Stimulated activated naive CD8-positive, alpha-beta T cell treated with anti-CD3 and anti-CD28 coated beads, Interleukin-15, amount 100 ng/mL, for 72 hours (primary cell): ENCODE measurements at regions not wholly inside any gene's neighbourhood (a gene's known extent, or its start where the extent isn't known, plus 50 kb on each side); places are given as distances from the start of the nearest gene placed in this dataset.

ENCODE experiments used
- ATAC-seq: fragments of 150-1000 bp; cut with Tn5 transposase; 2 replicates; pipeline ENCODE4 v1.10.0; 2021; ENCODE audit warnings: mild to moderate bottlenecking, moderate library complexity
- DNase-seq, 2 donors: peaks; one replicate each; pipeline ENCODE4 v3.0.0; 2021 to 2022
- H3K27ac Mint-ChIP-seq, 2 donors: one replicate each; pipeline ENCODE4 v1.8.0; 2022; ENCODE audit warnings: mild to moderate bottlenecking in 2 of 2, mixed read lengths in 2 of 2, moderate library complexity in 2 of 2
- H3K27me3 Mint-ChIP-seq: one replicate; pipeline ENCODE4 v1.8.0; 2022; ENCODE audit warnings: mixed read lengths
- H3K4me1 Mint-ChIP-seq: one replicate; pipeline ENCODE4 v1.8.0; 2022; ENCODE audit warnings: mild to moderate bottlenecking, mixed read lengths
- H3K4me3 Mint-ChIP-seq, 2 donors: one replicate each; pipeline ENCODE4 v1.8.0; 2022; ENCODE audit warnings: mild to moderate bottlenecking in 2 of 2, mixed read lengths in 2 of 2, moderate library complexity in 1 of 2
- H3K9me3 Mint-ChIP-seq, 2 donors: one replicate each; pipeline ENCODE4 v1.8.0; 2022; ENCODE audit warnings: mixed read lengths in 2 of 2

- H3K27ac Mint-ChIP-seq: no peak overlapping the region
- ATAC-seq: no peak
Measured at GRCh38 chr2:64362562-64363026, 91.4 kb upstream of the LGALSL start.

GRCh38 chr2:64363140-64363539 lies 90.8 kb upstream of the LGALSL start:
- peaks cover 0 to 7% of the 10 kb centered on the region in 2 donors for H3K9me3 Mint-ChIP-seq
- ATAC-seq: no peak
- no peak overlapping the region for H3K27ac Mint-ChIP-seq
- no peak overlapping the region for H3K4me3 Mint-ChIP-seq
- peaks cover 14% of the 10 kb centered on the region for H3K4me1 Mint-ChIP-seq
- no peak for DNase-seq
- H3K27me3 Mint-ChIP-seq: peaks cover 19% of the 10 kb centered on the region

More at GRCh38 chr2:64362562-64363026, 91.4 kb upstream of the LGALSL start:
- Mint-ChIP-seq H3K4me1 (peaks cover 14% of the 10 kb centered on the region), H3K9me3 (peaks cover 0 to 7% of the 10 kb centered on the region in 2 donors), H3K27me3 (peaks cover 23% of the 10 kb centered on the region), H3K4me3 (no peak overlapping the region)
- no peak for DNase-seq

DNA sequence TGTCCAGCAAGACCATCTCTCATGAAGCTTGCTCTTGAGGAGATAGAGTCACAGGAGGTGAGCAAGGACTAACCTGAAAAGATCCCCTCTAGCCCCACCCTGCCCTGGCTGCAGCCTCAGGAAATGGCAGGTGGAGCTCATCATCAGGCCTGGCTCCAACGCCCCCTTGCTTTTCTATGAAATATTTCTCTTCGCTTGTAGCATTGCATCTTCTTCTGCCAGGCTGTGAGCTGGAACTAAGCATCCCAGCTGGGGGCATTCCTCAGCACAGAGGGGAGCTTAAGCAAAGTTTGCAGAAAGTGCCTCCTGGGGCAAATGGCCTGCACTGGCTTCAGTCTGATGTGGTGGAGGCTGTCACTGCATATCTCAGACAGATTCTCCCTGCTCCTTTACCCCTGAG lies 90.1 kb upstream of the LGALSL start:
- H3K27ac Mint-ChIP-seq: no peak overlapping the region
- DNase-seq: no peak
- H3K4me1 Mint-ChIP-seq: peaks cover 14% of the 10 kb centered on the region
- ATAC-seq: no peak
- peaks cover 19% of the 10 kb centered on the region for H3K27me3 Mint-ChIP-seq
- no peak overlapping the region for H3K4me3 Mint-ChIP-seq
- peaks cover 0 to 7% of the 10 kb centered on the region in 2 donors for H3K9me3 Mint-ChIP-seq

- Mint-ChIP-seq H3K4me3 (no peak overlapping the region), H3K27ac (no peak overlapping the region), H3K27me3 (no peaks in the 10 kb centered on the region), H3K4me1 (peaks cover 6% of the 10 kb centered on the region), H3K9me3 (peaks cover 0 to 7% of the 10 kb centered on the region in 2 donors)
- DNase-seq (no peak), ATAC-seq (no peak)
Measured at GRCh38 chr2:64367444-64368232, 86.3 kb upstream of the LGALSL start.

- no peaks in the 10 kb centered on the region for H3K27me3 Mint-ChIP-seq
- ATAC-seq (no peak), DNase-seq (no peak)
- peaks cover 0 to 7% of the 10 kb centered on the region in 2 donors for H3K9me3 Mint-ChIP-seq
- H3K4me1 Mint-ChIP-seq: peaks cover 6% of the 10 kb centered on the region
- H3K27ac Mint-ChIP-seq: no peak overlapping the region
- H3K4me3 Mint-ChIP-seq: no peak overlapping the region
Measured at GRCh38 chr2:64369706-64370105, 84.3 kb upstream of the LGALSL start.

- no peaks in the 10 kb centered on the region for H3K27me3 Mint-ChIP-seq
- no peak overlapping the region for H3K27ac Mint-ChIP-seq
- peaks cover 4% of the 10 kb centered on the region for H3K4me1 Mint-ChIP-seq
- DNase-seq (no peak), ATAC-seq (no peak)
- no peak overlapping the region for H3K4me3 Mint-ChIP-seq
- H3K9me3 Mint-ChIP-seq: no peaks in the 10 kb centered on the region
Measured at GRCh38 chr2:64371727-64372126, 82.2 kb upstream of the LGALSL start.

DNA sequence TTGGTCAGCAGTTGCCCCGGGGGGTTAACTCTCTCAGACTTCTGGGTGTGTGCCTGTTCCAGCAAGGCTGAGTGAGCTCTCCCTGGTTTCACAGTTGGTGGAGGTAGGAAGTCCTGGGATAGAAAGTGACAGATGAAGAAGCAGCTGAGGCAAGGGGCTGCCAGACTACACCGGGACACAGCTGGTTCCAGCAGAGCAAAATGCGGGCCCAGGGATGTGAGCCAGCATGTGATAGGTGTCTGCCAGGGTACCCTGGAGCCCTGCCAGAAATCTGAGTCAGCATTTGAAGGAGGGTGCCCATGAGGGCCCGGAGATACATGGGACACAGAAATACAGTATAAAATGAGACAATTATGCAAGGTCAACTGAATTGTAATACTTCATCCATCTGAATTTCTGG lies 79.3 kb upstream of the LGALSL start:
- peaks cover 6% of the 10 kb centered on the region for H3K27me3 Mint-ChIP-seq
- no peak overlapping the region for H3K4me3 Mint-ChIP-seq
- no peaks in the 10 kb centered on the region for H3K9me3 Mint-ChIP-seq
- DNase-seq (no peak), ATAC-seq (no peak)
- H3K27ac Mint-ChIP-seq: no peak overlapping the region
- H3K4me1 Mint-ChIP-seq: no peaks in the 10 kb centered on the region

DNA sequence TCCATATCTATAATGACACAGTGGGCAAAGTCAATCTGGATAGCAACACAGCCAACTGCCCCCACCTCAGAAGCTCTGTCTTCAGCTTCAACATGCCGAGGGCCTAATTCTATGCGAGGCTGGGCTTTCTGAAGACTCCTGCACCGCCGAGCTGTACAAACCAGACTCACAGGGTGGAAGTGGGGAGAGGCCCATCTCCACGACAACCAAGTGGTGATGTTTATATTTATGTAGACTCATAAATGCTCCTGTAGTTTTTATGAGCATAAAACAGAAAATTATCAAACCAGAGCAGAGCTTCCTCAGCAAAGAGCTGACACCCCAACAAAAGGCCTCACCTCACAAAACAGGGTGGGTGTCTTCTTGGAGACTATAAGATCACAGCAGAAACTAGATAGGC lies 77.0 kb upstream of the LGALSL start:
- Mint-ChIP-seq H3K27me3 (peaks cover 15% of the 10 kb centered on the region), H3K9me3 (no peaks in the 10 kb centered on the region), H3K4me3 (no peak overlapping the region), H3K4me1 (no peaks in the 10 kb centered on the region), H3K27ac (no peak overlapping the region)
- no peak for DNase-seq
- ATAC-seq: no peak

DNA sequence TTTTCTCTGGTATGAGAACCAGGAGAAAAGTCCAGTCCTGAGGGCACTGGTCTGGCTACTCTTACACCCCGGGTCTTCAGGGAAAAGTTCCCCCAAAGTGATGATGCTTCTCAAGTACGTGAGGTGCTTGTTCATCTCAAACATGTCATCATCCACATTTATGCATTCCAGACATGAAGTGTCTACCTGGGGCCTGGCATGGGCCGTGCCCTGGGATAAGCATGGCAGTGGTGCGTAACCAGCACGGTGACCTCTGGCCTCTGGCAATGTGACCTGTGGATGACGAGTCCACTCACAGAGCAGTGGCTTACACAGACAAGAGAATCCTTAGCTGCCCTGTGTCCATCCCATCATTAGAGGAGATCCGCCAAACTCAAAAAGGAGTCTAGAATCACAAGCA lies 74.8 kb upstream of the LGALSL start:
- no peak for DNase-seq
- no peak overlapping the region for H3K27ac Mint-ChIP-seq
- H3K4me3 Mint-ChIP-seq: no peak overlapping the region
- H3K4me1 Mint-ChIP-seq: no peaks in the 10 kb centered on the region
- no peak for ATAC-seq
- H3K27me3 Mint-ChIP-seq: peaks cover 15% of the 10 kb centered on the region
- H3K9me3 Mint-ChIP-seq: no peaks in the 10 kb centered on the region

- Mint-ChIP-seq H3K9me3 (no peaks in the 10 kb centered on the region), H3K27me3 (peaks cover 15% of the 10 kb centered on the region)
- no peak for ATAC-seq
Measured at GRCh38 chr2:64380853-64381527, 73.0 kb upstream of the LGALSL start.

GRCh38 chr2:64383016-64383591 lies 70.9 kb upstream of the LGALSL start:
- H3K27me3 Mint-ChIP-seq: peaks cover 15% of the 10 kb centered on the region

More at GRCh38 chr2:64380853-64381527, 73.0 kb upstream of the LGALSL start:
- Mint-ChIP-seq H3K4me3 (no peak overlapping the region), H3K4me1 (no peaks in the 10 kb centered on the region), H3K27ac (no peak overlapping the region)
- DNase-seq: no peak

DNA sequence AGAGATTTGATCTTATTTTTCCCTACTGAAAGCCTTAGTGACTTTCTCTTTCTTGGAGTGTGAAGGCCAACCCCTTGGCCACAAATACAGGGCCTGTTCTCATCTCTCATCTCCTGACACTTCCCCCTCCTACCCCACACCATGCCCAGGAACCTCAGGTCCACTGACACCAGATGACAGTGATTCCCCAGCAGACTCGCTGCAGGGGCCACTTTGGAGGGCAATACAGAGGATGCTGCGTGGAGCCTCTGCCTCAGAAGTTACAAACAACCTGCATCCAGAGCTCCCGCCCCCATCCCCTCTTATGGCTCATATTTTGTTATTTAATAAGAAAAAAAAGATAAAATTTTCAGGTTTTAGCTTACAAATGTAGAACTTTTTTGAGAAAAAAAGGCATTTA lies 70.1 kb upstream of the LGALSL start:
- Mint-ChIP-seq H3K27me3 (peaks cover 15% of the 10 kb centered on the region), H3K4me3 (no peak overlapping the region)
- ATAC-seq: no peak

More at GRCh38 chr2:64383016-64383591, 70.9 kb upstream of the LGALSL start:
- H3K4me1 Mint-ChIP-seq: no peaks in the 10 kb centered on the region
- no peak overlapping the region for H3K27ac Mint-ChIP-seq
- ATAC-seq (no peak), DNase-seq (no peak)
- no peaks in the 10 kb centered on the region for H3K9me3 Mint-ChIP-seq
- H3K4me3 Mint-ChIP-seq: no peak overlapping the region

DNA sequence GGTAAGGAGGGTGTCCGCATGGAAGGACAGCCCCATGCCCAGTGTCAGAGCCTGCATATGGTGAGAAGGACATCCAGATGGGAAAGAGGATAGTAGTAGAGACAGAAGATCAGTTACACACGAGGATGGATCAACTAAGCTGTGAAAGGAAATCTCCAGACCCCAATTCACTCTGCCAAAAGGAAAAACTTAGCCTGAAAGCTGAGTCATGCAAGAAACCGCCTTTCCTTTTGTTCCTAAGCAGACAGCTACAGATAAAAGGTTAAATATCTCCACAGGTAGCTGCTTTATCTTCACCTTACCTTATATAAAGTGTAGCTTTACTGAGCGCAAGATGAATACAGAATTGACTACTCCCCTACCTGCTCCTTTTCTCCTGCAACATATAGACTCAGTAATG lies 67.3 kb upstream of the LGALSL start:
- H3K9me3 Mint-ChIP-seq: peaks cover 9 to 12% of the 10 kb centered on the region in 2 donors
- H3K27ac Mint-ChIP-seq: no peak overlapping the region
- ATAC-seq (no peak), DNase-seq (no peak)
- no peaks in the 10 kb centered on the region for H3K4me1 Mint-ChIP-seq
- H3K4me3 Mint-ChIP-seq: no peak overlapping the region
- H3K27me3 Mint-ChIP-seq: no peaks in the 10 kb centered on the region

More for the DNA sequence above, 70.1 kb upstream of the LGALSL start:
- DNase-seq: no peak
- H3K27ac Mint-ChIP-seq: no peak overlapping the region
- H3K4me1 Mint-ChIP-seq: no peaks in the 10 kb centered on the region
- H3K9me3 Mint-ChIP-seq: no peaks in the 10 kb centered on the region

- Mint-ChIP-seq H3K27me3 (no peaks in the 10 kb centered on the region), H3K9me3 (peaks cover 9 to 17% of the 10 kb centered on the region in 2 donors), H3K27ac (no peak overlapping the region), H3K4me1 (no peaks in the 10 kb centered on the region), H3K4me3 (no peak overlapping the region)
- no peak for ATAC-seq
- DNase-seq: no peak
Measured at GRCh38 chr2:64390586-64390985, 63.4 kb upstream of the LGALSL start.

GRCh38 chr2:64391424-64391823 lies 62.5 kb upstream of the LGALSL start:
- no peak for DNase-seq
- Mint-ChIP-seq H3K27ac (no peak overlapping the region), H3K4me3 (no peak overlapping the region), H3K27me3 (no peaks in the 10 kb centered on the region), H3K4me1 (no peaks in the 10 kb centered on the region), H3K9me3 (peaks cover 9 to 17% of the 10 kb centered on the region in 2 donors)
- ATAC-seq: no peak

DNA sequence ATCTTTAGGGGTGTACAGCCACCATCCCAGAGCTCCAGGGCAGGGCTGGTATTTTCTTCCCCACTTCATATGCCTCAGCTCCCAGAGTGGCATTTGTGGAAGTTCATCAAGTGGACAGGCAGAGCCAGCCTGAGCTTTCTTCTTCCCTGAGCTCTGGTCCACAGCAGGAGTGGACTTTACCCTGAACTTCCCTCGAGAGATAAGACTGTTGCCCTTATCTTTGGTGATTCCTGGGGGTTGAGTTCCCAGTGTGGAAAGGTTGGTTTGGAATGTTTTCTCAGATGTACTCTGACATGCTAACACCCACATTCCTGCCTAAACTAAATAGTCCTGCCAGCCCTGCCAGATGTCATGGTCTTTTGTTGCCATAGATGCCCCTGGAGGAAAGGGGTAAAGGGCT lies 62.0 kb upstream of the LGALSL start:
- Mint-ChIP-seq H3K27ac (no peak overlapping the region), H3K4me3 (no peak overlapping the region), H3K9me3 (peaks cover 9 to 17% of the 10 kb centered on the region in 2 donors), H3K4me1 (no peaks in the 10 kb centered on the region), H3K27me3 (no peaks in the 10 kb centered on the region)
- ATAC-seq (no peak), DNase-seq (no peak)
